GDM1 (cell line): ENCODE measurements at regions not wholly inside any gene's neighbourhood (a gene's known extent, or its start where the extent isn't known, plus 50 kb on each side); places are given as distances from the start of the nearest gene placed in this dataset.

Source experiments
- DNase-seq: peaks from one replicate; lab custom pipeline; 2025; lab: John Stamatoyannopoulos, UW

DNA sequence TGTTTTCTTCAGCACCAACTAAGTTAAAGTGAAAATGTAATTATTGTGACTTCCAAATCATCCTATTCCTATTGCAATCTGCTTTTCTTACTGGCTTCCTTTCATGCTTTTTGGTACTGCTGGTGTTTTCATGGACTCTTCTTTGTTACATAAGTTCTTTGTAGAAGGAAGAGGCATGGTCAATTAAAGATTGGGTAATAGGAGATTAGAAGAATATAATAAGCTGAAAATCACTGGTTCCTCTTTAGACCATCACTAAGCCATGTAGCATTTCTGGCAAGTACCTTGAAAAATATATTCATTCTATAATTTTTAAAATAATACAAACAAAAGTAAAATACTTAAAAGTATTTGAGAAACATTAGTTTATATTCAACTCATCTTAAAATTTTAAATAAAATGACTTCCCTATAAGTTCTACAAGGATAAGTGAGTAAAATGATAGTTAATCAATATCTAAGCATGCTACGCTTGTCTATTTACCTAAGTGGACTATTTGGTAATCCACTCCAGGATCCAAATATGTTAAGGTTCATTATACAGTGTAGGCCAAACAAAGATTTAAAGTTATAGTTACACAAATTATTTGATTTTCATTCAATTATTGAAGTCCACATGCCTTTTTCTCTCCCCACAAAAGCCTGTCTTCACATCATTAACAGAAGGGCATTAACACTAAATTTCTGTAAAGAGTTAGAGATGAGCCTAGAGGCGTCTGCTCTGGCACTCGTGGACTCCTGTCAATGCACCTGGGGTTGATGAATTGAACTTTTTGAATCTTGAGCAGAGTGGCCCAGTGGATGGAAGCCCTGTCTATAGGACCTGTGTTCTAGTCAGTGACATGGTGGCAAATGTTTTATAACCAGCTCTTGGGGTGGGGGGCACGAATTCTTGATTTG lies 408.1 kb downstream of the INHBA start:
- no peak for DNase-seq

DNA sequence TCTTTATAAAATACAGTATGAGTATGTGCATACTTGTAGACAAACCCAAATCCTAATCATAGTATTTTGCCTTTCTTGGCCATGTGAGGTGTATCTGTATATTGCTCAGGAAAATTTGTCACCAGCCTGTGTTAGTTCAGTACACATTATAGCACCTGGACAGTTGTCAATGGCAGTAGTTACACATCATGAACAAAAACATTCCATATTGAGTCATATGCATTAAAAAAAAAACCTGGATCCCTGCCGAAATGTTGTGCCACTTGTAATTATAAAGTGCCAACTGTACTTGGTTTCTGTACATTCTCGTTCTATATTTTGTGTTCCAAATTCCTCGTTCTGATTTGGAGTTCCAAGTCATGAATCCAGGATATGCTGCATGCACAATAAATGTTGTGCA lies 410.4 kb downstream of the INHBA start:
- no peak for DNase-seq

DNA sequence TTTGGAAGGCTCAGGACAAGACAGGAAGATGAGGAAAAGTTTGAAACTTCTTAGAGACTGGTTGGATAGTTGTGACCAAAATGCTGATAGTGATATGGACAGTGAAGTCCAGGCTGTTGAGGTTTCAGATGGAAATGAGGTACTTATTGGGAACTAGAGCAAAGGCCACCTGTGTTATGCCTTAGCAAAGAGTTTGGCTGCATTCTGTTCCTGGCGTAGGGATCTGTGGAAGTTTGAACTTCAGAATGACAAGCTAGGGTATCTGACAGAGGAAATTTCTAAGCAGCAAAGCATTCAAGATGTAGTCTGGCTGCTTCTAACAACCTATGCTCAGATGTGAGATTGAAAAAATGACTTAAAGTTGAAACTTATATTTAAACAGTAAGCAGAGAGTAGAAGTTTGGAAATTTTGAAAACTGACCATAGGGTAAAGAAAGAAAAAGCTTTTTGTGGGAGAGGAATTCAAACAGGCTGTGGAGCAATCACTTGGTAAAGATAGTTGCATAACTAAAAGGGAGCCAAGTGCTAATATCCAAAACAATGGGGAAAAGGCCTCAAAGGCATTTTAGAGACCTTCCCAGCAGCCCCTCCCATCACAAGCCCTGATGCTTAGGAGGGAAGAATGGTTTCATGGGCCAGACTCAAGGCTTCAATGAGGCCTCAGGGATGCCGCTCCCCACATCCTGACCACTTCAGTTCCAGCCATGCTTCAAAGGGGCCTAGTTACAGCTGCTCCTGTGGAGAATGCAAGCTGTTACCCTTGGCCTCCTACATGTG lies 415.1 kb downstream of the INHBA start:
- DNase-seq = no peak

DNA sequence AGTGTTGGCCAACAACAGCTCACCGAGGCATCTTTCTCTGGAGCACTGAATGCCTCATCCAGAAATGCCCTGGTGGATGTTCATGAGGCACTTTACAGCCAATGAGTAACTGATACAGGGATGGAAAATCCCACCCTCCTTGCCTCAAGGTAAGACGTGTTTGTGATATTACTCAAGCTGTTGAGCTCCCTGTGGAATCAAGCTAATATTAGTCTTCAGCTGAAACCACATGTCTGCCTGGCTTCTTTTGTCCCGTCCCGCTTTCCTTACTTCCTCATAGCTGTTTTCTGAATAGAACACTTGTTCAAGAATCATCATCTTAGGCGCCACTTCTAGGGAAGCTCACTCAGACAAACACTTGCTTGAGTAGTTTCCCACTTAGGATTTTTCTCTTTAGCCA lies 422.4 kb downstream of the INHBA start:
- DNase-seq = no peak

DNA sequence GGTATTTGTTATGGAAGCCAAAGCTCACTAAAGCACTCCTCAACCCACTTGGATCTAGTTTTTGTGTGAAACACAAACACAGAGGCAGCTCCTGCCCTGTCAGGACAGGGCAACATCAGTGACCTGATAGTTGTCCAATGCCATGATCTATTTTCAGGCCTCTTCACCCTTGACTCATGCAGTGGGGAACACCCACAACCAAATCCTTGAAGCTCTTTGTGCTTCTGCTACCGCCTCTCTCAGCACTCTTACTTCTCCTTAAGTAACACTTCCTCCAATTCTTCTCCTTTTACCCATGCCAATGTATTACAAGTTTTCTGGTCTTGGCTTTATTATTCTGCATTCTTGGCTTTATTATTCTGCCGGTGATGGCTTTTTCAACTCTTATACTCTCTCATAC lies 425.3 kb downstream of the INHBA start:
- DNase-seq = no peak

DNA sequence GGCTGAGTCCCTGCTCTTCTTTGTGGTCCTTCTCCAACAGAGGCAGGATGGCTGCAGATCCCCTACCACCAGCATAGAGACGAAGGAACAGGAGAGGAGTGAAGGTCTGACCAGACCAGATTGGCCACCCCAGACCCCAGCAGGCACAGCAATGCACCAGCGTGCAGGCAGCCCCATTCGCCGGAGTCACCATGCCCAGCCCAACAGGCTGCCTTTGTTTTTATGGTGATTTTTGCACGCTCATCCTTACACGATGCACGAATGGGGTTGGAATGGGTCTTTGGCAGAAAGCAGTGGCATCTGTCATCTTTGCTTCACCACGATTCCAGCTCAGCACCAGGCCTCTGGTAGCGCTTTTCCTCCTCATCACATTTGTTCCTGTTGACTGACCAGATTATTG lies 427.6 kb downstream of the INHBA start:
- no peak for DNase-seq

DNA sequence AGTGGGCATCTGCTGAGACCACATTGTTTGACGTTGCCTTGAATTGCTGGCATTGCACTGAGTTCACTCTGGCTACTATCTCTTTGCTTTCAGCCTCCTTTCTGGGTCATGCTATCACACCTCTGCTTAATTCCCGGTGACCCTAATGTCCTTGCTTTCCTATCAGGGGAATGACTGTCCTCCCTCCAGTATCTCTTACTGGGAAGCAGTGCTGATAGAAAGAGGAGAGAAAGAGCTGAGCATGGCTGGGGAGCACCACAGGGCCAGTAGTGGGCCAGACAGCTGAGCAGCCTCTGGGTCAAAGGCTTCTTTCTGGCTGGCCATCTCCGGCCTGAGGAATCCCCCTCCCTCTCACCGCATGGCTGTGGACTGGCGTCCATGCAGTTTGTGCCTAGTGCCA lies 428.7 kb downstream of the INHBA start:
- no peak for DNase-seq

DNA sequence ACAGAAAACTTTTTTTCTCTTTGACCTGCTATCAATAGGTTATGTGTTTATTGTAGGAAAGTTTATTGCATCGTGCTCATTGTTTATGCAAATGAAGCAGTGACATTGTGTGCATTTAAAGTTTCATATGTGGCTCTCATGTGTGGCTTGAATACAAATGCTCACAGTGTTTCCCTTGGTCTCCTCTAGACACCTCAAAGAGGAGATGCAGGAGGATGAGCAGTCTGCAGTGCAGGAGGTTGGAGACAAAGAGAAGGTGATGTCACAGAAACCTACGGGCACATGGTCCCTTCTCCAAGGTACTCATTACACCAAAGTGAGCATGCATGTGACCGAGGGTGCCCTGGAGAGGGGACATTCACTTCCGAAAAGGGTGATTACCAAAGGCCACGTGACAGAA lies 430.2 kb downstream of the INHBA start:
- DNase-seq = no peak

DNA sequence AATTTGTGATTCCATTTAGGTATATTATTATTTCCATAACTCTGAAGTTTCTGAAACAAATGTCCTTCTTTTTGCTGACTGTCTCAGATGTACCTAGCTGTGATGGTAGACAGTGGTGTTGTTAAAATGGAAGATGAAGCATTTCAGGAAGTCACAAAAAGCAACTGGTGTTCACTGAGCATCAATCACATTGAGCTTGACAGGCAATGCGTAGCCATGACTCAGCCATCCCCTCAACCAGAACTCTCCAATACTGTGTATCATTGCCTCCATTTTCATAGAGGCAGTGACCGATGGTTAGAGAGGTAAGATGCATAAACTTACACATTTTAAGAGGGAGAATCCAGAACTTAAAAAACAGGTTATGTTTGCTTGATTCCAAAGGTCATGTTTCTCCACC lies 434.0 kb downstream of the INHBA start:
- DNase-seq = no peak

DNA sequence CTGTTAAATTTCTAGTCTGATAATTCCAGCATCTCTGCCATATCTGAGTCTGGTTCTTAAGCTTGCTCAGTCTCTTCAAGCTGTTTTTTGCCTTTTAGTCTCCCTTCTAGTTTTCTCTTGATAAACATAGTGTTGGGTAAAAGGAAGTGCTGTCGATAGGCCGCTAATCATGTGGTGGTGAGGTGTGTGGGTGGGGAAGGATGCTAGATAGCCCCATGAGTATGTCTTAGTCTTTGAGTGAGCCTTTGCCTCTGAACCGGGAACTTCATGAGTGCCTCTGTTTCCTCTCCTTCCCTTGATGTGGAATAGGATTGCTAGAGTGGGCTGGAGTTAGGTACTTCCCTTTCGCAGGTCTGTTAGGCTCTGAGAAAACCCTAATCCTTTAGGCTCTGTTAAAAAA lies 441.8 kb downstream of the INHBA start:
- no peak for DNase-seq

DNA sequence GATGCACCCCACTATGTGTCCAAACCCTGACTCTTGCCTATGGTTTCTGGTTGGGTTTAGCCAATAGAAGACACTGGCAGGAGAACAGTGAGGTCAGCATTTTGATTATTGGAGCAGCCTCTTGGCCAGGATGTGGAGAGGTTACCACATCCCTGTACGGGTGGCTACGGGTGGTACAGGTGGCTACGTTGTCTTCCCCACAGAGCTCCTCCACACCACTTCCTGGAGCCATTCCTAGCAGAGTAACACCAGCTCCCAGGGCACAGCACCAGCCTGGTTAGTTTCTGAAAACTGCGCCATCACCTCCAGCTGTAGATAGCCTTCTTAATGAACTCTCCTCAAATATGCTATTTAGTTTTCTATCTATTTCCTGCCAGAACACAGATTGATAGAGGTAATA lies 445.2 kb downstream of the INHBA start:
- no peak for DNase-seq

DNA sequence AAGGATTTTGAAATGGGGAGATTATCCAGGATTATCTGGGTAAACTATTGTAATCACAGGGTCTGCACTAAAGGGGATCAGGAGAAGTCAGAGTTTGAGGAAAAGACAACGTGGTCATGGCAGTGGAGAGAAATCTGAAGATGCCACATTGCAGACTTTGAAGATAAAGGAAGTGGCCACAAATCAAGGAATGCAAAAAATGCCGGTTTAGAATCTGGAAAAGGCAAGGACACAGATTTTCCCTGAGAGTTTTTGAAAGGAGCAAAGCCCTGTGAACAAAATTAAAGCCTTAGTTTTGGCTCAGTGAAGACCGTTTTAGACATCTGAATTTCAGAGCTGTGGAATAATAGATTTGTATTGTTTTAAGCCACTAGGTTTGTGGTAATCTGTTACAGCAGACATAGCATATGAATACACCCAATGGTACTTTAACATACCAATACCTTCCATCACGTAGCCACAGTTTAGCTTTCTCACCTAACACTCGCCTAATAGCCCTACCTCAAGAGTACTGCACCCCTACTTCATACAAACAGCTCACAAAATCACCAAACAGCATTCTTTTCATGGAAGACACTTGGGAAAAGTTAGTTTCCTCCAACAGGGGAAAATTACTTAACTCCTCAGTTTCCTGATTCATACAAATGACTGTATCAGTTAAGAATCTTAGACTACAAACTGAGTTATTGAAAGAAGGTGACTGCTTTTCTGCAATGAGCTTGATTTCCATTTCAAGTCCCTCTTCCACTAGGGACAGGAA lies 446.5 kb downstream of the INHBA start:
- DNase-seq = no peak

DNA sequence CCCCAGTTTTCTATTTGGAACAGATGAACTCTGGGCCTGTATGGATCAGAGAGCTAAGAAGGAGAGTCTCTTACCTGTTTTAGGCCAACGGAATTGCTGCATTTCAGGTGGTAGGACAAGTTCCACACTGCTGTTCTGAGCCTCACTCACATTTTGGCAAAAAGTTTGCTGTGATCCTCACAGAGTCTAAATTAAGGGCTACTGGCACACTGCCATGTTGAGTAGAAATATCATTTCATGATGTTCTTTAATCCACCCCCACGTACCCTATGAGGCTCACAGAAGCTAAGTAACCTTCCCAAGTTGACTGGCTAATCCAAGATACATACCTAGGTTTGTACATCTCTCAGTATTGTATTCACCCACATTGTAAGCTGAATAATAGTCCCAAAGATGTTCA lies 447.2 kb downstream of the INHBA start:
- DNase-seq = no peak

DNA sequence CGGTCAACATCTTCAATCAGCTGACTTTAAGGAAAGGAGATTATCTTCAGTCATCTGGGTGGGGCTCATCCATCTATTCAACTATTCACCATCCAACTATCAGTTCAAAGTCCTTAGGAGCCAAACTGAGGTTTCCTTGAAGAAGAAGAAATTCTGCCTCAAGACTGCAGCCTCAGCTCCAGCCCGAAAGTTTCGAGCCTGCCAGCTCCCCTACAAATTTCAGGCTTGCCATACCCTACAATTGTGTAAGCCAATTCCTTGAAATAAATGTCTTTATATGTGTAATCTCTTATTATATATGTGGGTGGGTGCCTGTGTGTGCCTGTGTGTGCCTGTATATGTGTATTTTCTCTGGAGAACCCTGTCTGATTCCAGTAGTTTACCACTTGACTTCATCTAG lies 447.8 kb downstream of the INHBA start:
- DNase-seq = no peak

DNA sequence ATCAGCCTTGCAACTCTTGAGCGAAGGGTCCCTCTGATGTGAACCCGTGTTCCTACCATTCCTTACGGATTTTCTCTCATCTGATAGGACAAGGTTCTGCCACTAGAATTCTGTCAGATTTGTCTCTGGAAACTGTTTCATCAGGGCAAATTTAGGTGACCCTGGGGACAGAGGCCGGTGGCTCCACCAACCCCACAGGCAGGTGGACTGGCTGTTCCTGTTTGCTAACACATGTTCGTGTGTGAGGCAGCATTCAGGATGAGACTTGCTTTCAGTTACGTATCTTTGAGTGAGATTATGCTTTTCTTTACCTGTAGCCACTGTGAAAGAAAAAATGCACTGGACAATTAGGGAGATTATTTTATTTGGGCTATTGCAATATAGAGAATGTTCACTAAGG lies 449.9 kb downstream of the INHBA start:
- no peak for DNase-seq

DNA sequence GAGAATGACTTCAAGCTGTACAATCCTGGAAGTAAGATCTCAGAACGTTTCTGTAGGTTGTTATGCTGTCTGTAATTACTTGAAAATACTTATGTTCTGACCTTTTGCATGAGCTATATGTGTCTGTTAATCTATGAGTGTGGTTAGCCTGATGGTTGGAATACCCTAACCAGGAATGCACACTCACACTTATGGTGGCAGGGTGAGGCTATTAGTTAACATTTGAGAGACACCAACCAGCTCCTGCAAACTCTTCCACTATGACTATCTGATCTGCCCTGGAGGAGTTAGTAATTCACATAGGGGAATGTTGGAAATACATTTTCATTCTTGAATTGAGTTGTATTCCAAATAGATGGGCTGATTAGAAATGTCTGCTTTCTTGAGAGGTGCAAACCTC lies 450.3 kb downstream of the INHBA start:
- no peak for DNase-seq

DNA sequence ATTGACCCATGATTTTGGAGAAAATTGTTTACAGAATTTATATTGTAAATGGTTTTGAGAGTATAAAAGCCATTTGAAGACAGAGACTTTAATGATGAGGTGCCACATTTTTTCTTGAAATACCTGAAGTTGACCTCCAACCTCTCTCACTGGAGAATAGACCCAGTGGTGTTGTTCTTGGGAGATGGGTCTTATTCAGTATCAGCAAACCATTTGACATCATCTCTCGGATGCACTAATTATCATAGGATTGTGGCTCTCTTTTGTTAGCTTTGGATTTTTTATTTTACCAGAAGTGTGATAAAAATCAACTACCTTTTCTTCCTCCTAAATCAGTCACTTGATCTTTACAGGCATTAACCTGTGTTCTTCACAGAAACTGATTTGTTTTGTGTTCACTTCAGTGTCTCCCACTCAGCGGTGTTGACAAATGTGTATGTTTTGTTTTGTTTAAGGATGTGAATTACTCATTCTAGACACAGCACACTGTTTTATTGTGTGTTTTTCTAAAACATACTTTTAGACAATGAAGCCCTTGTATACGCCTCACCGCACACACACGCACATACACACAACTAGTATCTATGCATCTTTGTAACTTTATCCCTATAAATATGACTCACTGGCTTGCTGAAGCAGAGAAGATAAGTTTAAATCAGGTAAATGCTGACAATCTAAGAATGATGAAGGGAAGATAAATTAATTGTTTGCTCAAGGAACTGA lies 455.6 kb downstream of the INHBA start:
- DNase-seq = no peak

DNA sequence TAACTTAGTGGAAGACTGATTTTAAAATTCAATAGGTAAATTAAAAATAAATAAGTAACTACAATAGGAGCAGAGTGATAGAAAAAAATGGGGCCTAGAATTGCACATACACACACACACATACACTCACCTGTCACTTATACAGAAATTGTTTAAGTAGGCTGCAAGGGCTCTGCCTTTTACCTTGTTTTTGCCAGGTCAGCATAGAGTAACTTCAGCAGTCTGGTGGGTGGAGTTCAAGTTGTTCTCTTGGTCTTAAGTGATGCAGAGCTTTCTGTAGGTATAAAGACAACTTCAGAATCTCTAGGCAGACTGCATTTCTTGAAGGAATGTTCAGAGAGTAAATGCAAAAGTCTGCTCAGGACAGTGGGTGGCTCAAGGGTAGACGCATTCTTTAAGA lies 457.0 kb downstream of the INHBA start:
- no peak for DNase-seq

DNA sequence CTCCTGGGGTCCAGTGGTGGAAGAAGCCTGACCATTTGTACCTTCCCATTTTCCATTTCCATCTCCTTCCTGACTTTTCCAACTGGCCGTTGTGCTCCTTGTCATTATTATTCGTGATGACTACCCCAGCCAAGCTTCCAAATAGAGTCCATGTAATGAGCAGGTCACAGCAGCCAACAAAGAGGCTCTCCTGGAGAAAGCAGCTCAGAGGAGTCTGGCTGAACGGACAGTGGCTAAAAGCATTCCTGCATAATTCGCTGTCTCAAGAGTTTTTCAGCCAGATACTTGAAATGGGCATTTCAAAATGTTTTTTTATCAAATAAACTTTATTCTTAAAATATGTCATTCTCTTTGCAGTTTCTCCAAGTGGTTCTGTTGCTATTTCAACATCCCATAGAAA lies 458.6 kb downstream of the INHBA start:
- DNase-seq = no peak

DNA sequence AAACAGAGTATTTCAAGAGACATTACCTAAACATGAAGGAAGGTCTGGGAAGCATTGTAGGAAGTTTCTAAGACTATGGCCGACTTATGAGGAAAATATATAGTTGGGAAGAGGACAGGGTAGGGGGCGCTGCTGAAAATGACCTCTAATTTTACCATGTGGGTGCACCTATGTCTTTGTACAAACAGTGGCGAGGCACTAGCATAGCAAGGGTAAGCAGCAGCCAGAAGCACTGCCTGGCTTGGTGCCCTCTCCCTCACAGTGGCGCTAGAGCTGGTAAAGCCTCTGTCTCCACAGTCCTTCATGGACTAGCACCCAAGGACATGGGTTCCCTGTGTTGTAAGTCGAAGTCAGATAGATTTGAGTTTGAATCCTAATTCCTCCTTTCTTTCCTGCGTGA lies 461.2 kb downstream of the INHBA start:
- DNase-seq = no peak

DNA sequence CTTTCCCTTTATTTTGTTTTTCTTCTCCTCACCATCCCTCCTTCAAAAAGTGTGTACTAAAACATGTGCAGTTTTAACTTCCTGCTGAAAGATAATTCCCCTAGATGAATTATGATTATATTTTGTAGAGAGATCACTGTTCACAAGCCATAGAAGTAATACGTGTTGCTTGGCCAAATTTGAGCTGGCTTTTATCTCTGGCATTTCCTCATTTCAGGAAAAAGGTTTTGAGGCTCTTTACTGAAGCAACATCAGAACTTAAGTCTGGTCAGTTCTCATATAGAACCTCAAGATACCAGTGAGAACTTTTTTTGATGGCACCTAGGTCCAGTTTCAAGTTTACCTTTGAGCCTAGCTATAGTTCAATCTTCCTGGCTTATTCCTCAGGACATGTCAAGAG lies 463.3 kb downstream of the INHBA start:
- no peak for DNase-seq

DNA sequence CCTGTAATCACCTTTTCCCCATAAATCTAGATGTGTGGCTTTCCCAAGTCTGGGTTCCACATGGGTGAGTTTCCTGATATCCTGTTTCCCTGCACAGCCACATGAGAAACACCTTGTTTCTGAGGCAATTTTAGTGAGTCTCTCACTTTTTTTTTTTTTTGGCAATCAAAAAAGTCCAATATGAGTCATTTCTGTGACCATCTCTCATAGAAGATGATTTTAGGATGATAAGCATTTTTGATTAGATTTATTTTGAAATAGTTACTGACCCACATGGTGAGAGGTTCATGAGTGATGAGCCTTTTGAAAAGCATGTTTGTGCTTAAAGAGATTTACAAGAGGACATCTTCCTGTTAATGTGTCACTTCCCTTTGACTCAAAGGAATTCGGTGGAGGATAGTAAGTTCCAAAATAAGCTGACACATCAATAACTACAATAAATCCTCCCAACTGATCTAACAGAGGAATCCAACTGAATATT lies 464.0 kb downstream of the INHBA start:
- DNase-seq = no peak
